HG03139 (cell line): ENCODE measurements at regions not wholly inside any gene's neighbourhood (a gene's known extent, or its start where the extent isn't known, plus 50 kb on each side); places are given as distances from the start of the nearest gene placed in this dataset.
"Not testable (repeated sequence)": the region's sequence is repeated elsewhere in the genome, so short reads cannot be mapped to it uniquely, and the experiment has no call there.

Experiments
- ATAC-seq: cut with Tn5 transposase; IDR thresholded peaks from one replicate; pipeline ENCODE4 v1.9.1; 2021; ENCODE audit not compliant: unreplicated experiment

- no peak for ATAC-seq
These were observed 476.4 kb downstream of the KIF4B start for GRCh38 chr5:155489949-155490348.

DNA sequence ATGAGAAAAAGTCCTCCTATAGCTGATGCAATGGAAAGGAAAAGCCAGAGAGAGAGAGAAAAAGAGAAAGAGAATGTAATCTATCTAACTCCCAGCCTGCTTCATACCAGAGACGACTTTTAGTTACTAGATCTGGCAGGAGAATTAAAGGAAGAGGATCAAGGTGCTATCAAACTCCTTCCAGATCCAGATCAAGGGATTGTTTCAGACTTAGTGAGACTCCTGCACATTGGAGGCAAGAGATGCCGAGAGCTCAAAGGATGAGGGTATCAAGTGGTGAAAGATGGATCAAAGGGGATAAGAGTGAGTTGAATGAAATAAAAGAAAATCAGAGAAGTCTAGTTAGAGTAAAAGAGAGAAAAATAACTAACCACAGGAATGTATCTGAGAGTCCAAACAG, 478.6 kb downstream of the KIF4B start:
- ATAC-seq, result no peak

- ATAC-seq, result no peak
These were observed 491.1 kb downstream of the KIF4B start for GRCh38 chr5:155504606-155505005.

DNA sequence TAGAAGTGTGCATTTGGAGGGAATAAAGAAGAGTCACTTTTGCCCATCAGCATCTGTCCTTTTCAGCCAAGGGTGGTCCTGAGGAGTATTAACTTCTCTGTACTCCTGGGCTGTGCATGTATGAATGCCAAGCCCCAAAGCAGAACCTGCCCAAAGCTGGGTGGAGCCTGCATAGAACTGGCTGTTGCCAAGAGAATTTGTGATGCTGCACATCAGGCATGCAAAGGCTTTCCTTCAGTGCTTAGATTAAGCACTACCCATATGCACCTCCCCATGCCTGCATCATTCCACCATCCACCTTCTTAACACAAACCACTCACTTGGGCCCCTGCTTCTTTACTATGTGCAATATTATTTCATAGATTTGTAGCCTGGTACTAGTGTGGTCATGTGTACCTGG, 493.8 kb downstream of the KIF4B start:
- ATAC-seq, result no peak

DNA sequence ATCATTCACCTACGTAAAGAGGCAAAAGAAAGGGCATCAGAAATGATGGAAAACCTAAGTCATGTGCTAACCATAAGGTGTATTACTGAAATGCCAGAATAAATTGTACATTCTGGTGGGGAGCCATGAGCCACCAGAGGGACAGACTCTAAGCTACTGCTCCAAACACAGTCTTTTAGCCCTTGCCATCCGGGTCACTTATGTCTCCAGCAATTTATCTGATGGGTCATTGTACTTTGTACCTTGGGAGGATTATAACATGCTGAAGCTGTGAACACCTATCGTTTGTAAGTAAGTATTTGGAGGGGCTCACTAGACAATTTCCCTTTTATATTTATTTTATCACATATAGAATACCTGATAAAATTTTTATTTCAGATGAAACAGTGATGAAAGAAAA, 495.1 kb downstream of the KIF4B start:
- no peak for ATAC-seq

DNA sequence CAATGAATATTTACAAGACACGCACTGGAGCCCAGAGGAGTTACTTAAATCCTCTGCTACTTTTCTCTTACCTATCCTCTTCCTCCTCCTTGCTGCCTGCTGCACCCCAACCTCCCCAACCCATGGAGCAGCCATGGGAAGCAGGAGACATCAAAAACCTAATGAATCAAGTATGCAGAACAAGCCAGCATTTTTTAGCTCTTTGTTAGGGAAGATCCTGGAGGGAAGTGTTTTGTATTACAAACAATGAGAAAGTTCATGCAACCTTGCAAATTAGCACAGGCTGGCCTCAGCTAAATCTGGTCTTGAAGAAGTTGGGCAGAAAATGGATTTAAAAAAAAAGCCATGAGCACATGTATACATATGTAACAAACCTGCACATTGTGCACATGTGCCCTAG, 498.8 kb downstream of the KIF4B start:
- ATAC-seq, result no peak

DNA sequence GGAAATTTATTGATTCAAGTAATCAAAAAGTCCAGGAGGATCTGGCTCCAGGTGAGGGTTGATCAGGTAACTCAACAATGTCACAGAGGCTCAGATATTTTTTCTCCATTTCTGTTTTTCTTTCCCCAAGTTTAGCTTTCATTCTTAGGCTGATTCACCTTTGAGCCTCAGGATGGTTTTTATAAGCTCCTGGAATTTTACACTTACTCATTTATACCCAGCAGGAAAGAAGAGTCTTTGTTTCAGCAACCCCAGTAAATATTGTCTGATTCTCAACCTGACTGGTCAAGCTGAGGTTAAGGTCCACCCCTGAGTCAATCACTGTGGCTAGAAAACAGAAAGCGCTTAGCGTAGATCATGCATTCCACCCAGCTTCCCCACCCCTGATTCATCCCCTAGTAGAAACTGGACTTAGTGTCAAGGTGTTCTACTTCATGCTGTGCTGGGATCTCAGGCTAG, 500.6 kb downstream of the KIF4B start:
- ATAC-seq, result no peak

- ATAC-seq, result no peak
These were observed 509.0 kb downstream of the KIF4B start for GRCh38 chr5:155522540-155522939.

DNA sequence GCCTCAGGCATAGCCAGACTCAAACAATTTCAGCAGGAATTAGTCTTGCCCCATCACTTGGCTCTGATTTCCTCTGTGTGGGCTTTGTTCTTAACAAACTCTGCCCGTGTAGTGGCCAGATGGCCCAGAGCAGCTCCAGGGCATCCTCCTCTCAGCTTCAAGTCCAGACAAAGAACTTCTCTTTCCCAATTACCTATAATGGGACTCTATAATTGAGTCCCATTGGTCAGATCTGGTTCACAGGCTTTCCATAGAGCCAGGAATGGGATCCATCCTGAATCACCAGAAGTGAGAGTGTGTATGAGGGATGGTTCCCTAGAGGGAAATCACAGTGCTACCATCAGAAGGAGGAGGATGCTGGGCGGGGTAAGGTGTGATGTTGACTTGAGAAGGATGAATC, 515.8 kb downstream of the KIF4B start:
- ATAC-seq, result no peak

DNA sequence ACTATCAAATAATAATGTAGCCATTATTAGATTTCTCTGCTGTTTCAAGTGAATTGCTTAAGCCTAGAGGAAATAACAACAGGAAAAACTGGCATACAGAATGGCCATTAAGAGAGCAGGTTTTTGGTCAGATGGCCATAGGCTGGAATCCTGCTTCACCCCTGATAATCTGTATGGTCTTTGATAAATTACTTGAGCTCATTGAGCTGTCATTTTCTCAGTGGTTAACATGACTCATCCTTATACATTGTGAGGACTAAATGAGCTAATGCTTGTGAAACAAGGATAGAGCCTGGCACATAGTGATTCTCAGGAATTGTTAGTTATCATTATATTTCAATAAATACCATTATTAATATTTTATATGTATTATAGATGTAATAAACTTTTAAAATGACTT, 516.5 kb downstream of the KIF4B start:
- no peak for ATAC-seq

DNA sequence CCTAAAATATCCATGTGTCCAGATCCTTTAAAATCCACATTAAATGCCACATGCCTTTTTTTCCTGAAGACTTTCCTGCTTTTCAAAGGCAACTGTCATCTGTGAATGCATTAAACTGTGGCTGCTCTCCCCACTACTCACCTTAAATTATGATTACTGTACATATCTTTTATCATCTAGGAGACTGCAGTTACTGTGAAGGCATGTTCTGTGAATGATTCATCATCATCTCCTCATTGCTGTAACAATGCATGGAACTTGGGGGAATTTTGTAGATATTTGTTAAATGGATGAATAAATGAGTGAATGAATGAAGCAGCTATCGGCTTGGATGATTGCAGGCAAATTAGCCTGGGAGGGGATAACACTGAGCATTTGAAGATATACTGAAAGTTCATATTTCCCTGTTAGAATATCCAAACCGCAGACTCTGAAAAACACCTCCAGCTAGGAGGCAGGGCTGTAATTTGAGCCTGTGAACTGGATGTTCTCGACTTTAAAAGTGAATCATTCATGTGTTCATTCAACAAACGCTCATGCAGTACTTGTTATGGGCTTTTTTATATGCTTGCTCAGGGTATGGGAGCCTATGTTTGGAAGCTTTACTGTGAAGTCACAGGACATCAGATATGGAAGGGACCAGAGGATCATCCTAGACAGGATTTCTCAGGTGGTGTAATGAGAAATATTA, 519.2 kb downstream of the KIF4B start:
- no peak for ATAC-seq

DNA sequence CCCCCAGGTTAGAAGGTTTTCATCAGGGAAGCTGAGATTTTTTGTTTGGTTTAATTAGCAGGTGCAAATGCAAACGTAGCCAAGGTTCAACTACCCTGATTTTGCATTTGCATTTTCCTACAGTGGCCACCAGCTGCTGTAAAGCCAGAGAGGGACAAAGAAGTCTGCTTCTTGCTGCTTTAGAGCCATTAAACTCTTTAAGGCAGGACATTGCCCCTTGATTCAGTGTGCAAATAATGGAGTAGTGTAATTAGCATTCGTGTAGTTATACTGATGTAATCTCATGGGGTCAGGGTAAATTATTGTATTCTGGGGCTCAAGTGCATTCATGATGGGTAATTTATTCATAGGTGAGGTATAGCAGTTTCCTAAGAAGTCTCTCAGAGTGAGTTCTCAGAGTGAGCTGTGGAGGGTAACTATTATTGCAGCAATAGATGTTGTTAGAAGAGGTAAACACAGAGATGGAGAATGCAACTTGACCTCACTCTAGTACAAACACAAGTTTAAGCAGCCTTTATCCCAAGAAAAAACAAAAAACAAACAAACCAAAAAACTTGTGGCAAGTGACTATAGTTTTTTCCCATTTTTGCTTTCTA, 526.5 kb downstream of the KIF4B start:
- ATAC-seq, result no peak

- no peak for ATAC-seq
These were observed 532.5 kb downstream of the KIF4B start for GRCh38 chr5:155546075-155546474.

GRCh38 chr5:155554500-155554899, 540.9 kb downstream of the KIF4B start:
- ATAC-seq, result no peak

GRCh38 chr5:155556222-155556621, 542.7 kb downstream of the KIF4B start:
- no peak for ATAC-seq

- ATAC-seq, result no peak
These were observed 543.1 kb downstream of the KIF4B start for GRCh38 chr5:155556700-155557099.

DNA sequence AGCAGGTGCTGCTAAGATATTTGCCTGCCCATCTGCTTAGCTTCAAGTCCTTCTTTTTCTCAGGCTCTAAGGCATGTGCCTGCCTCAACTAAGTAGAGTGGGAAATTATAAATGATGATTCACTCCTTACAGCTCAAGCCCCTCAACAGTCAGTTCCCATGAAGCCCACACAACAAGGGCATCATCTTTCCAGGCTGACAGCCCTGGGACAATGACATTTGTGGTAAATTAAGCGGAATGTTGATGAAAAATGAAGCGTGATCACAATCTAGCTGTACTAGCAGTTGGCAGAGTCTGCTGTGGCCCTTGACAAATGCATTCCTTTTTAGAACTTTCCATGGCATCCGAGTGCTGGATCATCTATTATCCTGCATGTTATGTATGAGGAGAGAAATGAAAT, 548.6 kb downstream of the KIF4B start:
- ATAC-seq, result no peak

DNA sequence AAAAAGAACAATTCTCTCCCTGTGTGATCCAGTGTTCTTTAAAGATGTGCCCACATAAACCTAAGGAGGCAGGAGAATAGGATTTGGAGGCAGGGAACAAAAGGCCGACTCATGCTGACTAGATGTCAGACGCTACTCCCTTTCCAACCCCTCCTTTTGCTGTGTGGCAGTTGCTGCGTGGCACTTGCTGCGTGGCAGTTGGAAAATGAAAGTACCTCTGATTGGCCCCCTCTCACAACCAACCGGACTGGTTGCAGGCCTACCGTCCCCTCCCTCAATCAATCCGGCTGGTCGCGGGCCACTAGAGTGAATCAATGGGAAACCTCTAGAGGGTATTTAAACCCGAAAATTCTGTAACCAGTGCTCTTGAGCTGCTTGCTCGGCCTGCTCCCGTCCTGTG, 551.0 kb downstream of the KIF4B start:
- ATAC-seq, result no peak

DNA sequence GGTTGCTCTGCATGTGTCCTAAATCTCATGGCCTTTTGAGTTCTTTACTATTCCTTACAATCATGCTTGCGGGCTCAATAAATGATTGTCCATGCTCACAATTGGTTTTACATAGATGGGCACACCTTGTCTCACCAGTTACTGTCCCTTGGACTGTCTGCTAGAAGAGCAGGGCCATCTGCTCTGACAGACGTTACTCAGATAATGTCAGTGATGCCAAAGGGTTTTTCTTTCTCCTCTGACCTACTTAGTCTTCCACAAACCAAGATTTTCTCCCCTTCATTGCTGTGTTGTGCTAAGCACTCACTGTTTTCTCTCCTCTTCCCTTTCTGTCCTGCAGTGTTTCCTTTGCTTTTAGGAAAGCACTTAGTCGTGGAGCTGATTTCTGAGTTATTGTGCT, 562.3 kb downstream of the KIF4B start:
- no peak for ATAC-seq

- ATAC-seq, result not testable (repeated sequence)
These were observed 573.3 kb downstream of the KIF4B start for GRCh38 chr5:155586808-155587207.

- no peak for ATAC-seq
These were observed 573.9 kb downstream of the KIF4B start for GRCh38 chr5:155587458-155587857.

DNA sequence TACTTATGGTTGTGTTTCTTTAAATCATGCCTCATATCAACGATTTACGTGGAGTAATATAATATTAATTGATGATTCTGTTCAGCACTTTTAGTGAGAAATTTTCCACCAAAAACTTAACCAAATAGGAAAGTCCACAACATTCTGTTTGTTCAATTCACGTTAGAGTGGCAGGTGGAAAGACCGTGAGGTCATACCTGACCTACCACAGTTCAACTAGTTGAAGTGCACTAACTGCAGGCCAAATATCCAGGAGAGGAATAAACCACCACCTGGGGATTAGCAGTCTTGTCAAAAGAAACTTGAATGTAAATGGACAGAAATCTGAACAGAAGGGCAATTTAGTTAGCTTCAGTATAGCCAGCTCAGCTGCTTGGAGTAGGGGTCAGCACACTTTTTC, 577.7 kb downstream of the KIF4B start:
- ATAC-seq, result no peak

DNA sequence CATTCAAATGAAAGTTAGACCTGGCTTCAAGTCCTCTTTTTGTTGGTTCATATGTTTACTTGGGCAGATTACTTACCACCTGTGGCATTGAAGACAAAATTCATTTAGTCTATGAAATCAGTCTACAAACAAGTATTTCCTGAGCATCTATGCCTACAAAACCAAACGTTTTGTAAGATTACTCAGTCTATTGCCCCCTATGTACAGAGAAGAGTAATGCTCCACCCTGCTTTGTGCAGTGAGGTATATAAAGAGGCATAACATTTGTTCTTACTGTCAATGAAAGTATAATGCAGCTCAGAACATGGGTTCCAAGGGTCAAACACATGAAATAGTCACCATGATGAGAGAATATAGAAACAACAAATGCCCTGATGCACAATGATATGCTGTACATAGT, 580.7 kb downstream of the KIF4B start:
- no peak for ATAC-seq
